ENCODE measurements at regions not wholly inside any gene's neighbourhood (a gene's known extent, or its start where the extent isn't known, plus 50 kb on each side); places are given as distances from the start of the nearest gene placed in this dataset.
"Not testable (repeated sequence)": the region's sequence is repeated elsewhere in the genome, so short reads cannot be mapped to it uniquely, and the experiment has no call there.

- DNase-seq = not testable (repeated sequence)
Observed at GRCh38 chr5:34096033-34096432, 53.0 kb upstream of the C1QTNF3 start.

DNA sequence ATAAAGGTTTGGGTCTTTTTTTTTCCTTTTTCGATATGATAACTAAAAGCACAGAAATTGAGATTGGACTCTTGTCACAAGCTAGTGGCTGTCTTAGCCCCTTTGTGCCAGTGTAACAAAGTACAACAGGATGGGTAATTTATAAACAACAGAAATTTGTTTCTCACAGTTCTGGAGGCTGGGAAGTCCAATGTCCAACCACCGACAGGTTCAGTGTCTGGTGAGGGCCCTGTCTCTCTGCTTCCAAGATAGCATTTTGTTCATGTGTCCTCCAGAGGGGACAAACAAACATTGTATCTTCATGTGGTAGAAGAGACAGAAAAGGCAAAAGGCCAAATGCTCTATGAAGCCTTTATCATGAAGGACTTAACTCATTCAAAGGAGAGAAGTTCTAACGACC is 56.9 kb upstream of the C1QTNF3 start:
- not testable (repeated sequence) for DNase-seq

GRCh38 chr5:34101567-34101966 is 58.6 kb upstream of the C1QTNF3 start:
- DNase-seq = not testable (repeated sequence)

DNA sequence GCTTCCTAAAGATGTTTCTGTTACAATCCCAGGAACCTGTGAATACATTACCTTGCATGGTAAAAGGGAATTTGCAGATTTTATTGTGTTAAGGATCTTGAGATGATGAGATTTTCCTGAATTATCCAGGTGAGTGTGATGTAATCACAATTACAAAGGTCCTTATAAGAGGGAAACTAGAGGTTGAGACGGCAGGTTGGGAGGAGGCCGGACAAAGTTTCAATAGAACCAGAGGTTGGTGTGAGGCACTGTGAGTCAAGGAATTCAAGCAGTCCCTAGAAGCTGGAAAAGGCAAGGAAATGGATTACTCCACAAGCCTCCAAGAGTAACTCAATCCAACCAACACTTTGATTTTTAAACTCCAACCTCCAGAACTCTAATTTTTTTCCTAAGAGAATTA is 65.9 kb upstream of the C1QTNF3 start:
- not testable (repeated sequence) for DNase-seq

DNA sequence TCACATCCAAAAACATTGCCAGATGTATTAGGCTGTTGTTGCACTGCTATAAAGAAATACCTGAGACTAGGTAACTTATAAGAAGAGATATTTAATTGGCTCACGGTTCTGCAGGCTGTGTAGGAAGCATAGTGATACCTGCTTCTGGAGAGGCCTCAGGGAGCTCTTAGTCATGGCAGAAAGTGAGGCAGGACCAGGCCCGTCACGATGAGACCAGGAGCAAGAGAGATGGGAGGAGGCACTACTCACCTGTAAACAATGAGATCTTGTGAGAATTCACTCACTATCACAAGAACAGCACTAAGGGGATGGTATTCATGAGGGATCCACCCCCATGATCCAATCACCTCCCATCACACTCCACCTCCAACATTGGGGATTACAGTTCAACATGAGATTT is 81.3 kb upstream of the C1QTNF3 start:
- DNase-seq = not testable (repeated sequence)

DNA sequence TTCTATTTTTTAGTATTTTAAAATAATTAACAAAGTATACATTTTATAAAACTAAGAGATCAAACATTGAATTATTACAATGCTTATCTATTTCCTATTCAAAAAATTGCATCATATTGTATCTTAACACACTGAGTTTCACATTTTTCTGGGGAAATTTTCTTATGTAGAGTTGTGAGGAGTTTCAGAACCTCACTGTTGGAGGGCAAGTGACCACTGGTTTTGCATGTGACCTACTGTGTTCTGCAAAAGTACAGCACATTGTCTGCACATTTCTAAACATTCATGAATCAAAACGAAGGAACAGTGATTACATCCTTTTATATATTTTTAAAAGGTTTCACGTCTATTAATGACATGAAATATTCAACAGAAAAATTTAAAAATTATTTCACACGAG is 82.3 kb upstream of the C1QTNF3 start:
- not testable (repeated sequence) for DNase-seq

- DNase-seq = not testable (repeated sequence)
Observed at GRCh38 chr5:34126741-34127140, 83.7 kb upstream of the C1QTNF3 start.

- DNase-seq = not testable (repeated sequence)
Observed at GRCh38 chr5:34127818-34128217, 84.8 kb upstream of the C1QTNF3 start.

- not testable (repeated sequence) for DNase-seq
Observed at GRCh38 chr5:34128890-34129289, 85.9 kb upstream of the C1QTNF3 start.

DNA sequence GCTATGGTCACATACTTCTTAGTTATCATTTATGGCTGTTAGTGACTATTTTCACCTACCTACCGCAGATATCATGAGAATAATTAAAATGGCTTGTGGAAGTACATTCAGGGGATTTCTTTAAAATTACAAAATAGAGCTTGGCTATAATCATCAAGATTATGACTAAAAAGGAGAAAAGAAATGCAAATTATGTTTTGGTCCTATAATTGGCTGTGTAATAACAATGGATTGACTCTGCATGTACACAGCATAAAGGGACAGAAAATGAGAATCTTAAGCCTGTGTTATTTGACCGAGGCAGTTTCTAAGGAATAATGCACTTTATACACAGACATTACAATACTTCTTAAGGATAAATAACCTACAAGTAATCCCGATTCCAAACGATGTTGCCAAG is 112.0 kb upstream of the C1QTNF3 start:
- not testable (repeated sequence) for DNase-seq

GRCh38 chr5:34156703-34157414 is 113.8 kb upstream of the C1QTNF3 start:
- DNase-seq = not testable (repeated sequence)

DNA sequence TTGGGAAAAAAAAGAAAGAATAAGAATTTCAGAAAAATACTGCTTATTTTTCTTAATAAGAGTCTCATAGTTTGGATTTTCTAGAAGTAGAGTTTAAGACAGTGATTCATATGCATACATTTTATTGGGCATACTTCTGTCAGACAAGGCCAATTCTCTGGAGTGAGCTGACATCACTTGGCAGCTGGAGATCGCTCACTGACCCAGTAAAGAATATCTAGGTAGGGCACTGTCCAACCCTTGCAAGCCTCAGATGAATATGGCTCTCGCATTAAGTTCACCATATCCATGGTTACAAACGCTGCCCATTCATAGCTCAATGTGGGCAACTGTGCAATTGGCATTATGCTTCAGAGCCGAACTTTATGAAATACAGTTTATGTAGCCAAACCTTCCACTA is 117.9 kb upstream of the C1QTNF3 start:
- DNase-seq = not testable (repeated sequence)

- not testable (repeated sequence) for DNase-seq
Observed at GRCh38 chr5:34171398-34171797, 128.4 kb upstream of the C1QTNF3 start.

DNA sequence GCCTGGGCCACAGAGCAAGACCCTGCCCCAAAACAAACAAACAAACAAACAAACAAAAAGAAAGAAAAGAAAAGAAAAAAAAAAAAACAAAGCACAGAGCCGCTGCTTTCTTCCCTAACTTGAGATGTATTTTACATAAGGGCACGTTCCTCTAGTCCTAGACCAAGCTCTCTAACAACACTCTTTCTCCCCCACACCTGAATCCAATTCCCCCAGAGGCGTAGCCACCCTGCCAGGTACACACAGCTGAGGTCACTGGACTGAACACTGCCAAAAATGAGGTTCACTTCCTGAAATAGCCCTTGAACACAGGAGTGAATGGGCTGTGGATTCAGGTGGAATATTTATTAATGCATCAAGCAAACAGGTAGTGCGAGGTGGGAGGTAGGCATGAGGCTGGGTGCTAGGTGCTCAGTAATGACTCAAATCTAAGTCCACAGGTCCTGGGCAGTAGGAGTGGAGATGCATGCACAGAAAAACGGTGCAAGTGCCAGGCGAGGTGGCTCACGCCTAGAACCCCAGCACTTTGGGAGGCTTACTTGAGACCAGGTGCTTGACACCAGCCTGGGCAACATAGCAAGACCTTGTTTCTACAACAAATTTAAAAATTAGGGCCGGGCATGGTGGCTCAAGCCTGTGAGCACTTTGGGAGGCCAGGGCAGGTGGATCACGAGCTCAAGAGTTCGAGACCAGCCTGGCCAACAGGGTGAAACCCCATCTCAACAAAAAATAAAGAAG is 136.6 kb upstream of the C1QTNF3 start:
- not testable (repeated sequence) for DNase-seq

DNA sequence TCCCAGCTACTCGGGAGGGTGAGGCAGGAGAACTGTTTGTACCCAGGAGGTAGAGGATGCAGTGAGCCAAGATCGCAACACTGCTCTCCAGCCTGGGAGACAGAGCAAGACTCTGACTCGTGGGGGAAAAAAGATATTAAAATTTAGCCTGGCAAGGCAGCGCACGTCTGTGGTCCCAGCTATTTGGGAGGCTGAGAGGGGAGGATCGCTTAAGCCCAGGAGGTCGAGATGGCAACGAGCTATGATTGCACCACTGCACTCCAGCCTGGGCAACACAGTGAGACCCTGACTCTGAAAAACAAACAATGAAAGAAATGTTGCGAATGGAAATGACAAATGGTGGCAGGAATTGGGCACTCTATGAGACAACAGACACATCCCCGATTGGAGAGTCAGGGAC is 137.2 kb upstream of the C1QTNF3 start:
- not testable (repeated sequence) for DNase-seq

GRCh38 chr5:34180940-34181614 is 138.1 kb upstream of the C1QTNF3 start:
- not testable (repeated sequence) for DNase-seq

DNA sequence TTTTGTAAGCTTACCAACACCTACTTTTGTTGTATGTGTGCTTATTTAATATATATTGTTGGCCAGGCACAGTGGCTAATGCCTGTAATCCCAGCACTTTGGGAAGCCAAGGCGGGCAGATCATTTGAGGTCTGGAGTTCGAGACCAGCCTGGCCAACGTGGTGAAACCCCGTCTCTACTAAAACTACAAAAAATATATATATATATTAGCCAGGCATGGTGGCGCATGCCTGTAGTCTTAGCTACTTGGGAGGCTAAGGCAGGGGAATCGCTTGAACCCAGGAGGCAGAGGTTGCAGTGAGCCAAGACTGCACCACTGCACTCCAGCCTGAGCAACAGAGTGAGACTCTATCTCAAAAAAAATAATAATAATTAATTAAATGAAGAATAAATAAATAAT is 142.0 kb upstream of the C1QTNF3 start:
- not testable (repeated sequence) for DNase-seq

GRCh38 chr5:34185572-34185971 is 142.6 kb upstream of the C1QTNF3 start:
- DNase-seq = not testable (repeated sequence)

- DNase-seq = not testable (repeated sequence)
Observed at GRCh38 chr5:34186108-34186507, 143.1 kb upstream of the C1QTNF3 start.

DNA sequence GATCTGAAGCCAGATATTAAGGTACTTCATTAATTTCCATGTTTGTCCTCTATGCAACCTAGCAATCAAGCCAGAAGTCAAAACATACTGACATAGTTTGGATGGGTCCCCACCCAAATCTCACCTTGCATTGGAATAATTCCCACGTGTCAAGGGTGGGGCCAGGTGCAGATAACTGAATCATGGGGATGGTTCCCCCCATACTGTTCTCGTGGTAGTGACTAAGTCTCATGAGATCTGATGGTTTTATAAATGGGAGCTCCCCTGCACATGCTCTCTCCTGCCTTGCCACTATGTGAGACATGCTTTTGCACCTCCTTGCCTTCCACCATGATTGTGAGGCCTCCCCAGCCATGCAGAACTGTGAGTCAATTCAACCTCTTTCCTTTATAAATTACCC is 143.9 kb upstream of the C1QTNF3 start:
- DNase-seq = not testable (repeated sequence)

GRCh38 chr5:34187441-34187840 is 144.4 kb upstream of the C1QTNF3 start:
- not testable (repeated sequence) for DNase-seq

GRCh38 chr5:34188001-34188822 is 145.2 kb upstream of the C1QTNF3 start:
- not testable (repeated sequence) for DNase-seq

- not testable (repeated sequence) for DNase-seq
Observed at GRCh38 chr5:34189246-34189645, 146.2 kb upstream of the C1QTNF3 start.
